ENCODE measurements at regions not wholly inside any gene's neighbourhood (a gene's known extent, or its start where the extent isn't known, plus 50 kb on each side); places are given as distances from the start of the nearest gene placed in this dataset.

DNA sequence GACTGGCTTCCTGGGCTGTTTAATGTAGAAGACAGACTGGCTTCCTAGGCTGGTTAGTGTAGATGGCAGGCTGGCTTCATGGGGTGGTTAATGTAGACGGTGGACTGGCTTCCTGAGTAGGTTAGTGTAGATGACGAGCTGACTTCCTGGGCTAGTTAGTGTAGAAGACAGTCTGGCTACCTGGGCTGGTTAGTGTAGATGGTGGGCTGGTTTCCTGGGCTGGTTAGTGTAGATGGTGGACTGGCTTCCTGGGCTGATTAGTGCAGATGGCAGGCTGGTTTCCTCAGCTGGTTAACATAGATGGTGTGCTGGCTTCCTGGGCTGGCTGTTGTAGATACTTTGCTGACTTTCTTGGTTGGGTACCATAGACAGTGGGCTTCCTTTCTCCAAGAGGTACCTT, 122.9 kb upstream of the PPP2R2D start:
- H3K4me3 ChIP-seq (replicated peaks in 1 of 3; ENCODE audit: insufficient read depth in 1 of 3, low read depth in 1 of 3, low read length in 3 of 3) = no peak overlapping the region
- no peak overlapping the region for H2AFZ ChIP-seq (ENCODE audit: low read depth, low read length)
- no peaks in the 10 kb centered on the region for H4K20me1 ChIP-seq (replicated peaks; ENCODE audit: control insufficient read depth, extremely low read depth, insufficient read depth, low read length)
- dilution Hi-C loops (cut with MboI; ENCODE audit: extremely low pct_ligation_motif_present, low sequenced_read_pairs) (no loop called here), intact Hi-C loops (cut with micrococcal nuclease) (no loop called here)
- DNase-seq (ENCODE audit: low read depth, low spot score) (no peak), FAIRE-seq (no peak)
- TF ChIP-seq GATA2 (IDR thresholded peaks at IDR 0.05; ENCODE audit: insufficient read depth, insufficient read length, low read depth, low read length) (no peak), POLR2AphosphoS5 (IDR thresholded peaks at IDR 0.05; ENCODE audit: insufficient read depth, low read depth, low read length) (no peak), MYC (IDR thresholded peaks at IDR 0.05; ENCODE audit: low read depth, low read length) (no peak), JUN (IDR thresholded peaks at IDR 0.05; ENCODE audit: borderline replicate concordance, insufficient read depth, insufficient read length, low read depth) (no peak), FOS (IDR thresholded peaks at IDR 0.05; ENCODE audit: borderline replicate concordance, insufficient read depth, low read length) (no peak), POLR2A (IDR thresholded peaks at IDR 0.05; ENCODE audit: low read depth, low read length) (no peak), EZH2 (IDR thresholded peaks at IDR 0.05; ENCODE audit: borderline replicate concordance, low read depth, low read length, severe bottlenecking) (no peak)
- TF ChIP-seq, protein P1, sequence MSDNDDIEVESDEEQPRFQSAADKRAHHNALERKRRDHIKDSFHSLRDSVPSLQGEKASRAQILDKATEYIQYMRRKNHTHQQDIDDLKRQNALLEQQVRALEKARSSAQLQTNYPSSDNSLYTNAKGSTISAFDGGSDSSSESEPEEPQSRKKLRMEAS (IDR thresholded peaks at IDR 0.05; ENCODE audit: insufficient read depth, insufficient read length) = no peak
- TF ChIP-seq, protein P2, sequence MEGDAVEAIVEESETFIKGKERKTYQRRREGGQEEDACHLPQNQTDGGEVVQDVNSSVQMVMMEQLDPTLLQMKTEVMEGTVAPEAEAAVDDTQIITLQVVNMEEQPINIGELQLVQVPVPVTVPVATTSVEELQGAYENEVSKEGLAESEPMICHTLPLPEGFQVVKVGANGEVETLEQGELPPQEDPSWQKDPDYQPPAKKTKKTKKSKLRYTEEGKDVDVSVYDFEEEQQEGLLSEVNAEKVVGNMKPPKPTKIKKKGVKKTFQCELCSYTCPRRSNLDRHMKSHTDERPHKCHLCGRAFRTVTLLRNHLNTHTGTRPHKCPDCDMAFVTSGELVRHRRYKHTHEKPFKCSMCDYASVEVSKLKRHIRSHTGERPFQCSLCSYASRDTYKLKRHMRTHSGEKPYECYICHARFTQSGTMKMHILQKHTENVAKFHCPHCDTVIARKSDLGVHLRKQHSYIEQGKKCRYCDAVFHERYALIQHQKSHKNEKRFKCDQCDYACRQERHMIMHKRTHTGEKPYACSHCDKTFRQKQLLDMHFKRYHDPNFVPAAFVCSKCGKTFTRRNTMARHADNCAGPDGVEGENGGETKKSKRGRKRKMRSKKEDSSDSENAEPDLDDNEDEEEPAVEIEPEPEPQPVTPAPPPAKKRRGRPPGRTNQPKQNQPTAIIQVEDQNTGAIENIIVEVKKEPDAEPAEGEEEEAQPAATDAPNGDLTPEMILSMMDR (IDR thresholded peaks at IDR 0.05; ENCODE audit: extremely low read depth in 1 of 2, insufficient read depth in 1 of 2, low read depth in 1 of 2, low read length in 2 of 2) = no peak
- no peak overlapping the region for H3K4me2 ChIP-seq (ENCODE audit: insufficient read depth, low read length)
- CTCF ChIA-PET = no interaction called here
- POLR2A ChIA-PET = no interaction called here
- H3K9me3 ChIP-seq (replicated peaks; ENCODE audit: control insufficient read depth, insufficient read depth, low read length) = peaks cover 8% of the 10 kb centered on the region
- H3K79me2 ChIP-seq (ENCODE audit: control insufficient read depth, insufficient read depth, low read length) = no peaks in the 10 kb centered on the region
- H3K9me1 ChIP-seq (replicated peaks; ENCODE audit: control insufficient read depth, extremely low read depth, insufficient read depth, low read length) = no peaks in the 10 kb centered on the region
- no peaks in the 10 kb centered on the region for H3K4me1 ChIP-seq (ENCODE audit: control insufficient read depth, extremely low read depth, insufficient read depth, low read length)
- no peaks in the 10 kb centered on the region for H3K36me3 ChIP-seq (ENCODE audit: control insufficient read depth in 2 of 2, extremely low read depth in 1 of 2, insufficient read depth in 2 of 2, low read length in 2 of 2)
- H3K27ac ChIP-seq (ENCODE audit: insufficient read depth, low read depth, low read length) = no peak overlapping the region
- H3K9ac ChIP-seq (replicated peaks; ENCODE audit: extremely low read depth, insufficient read depth, low read length) = no peak overlapping the region
- BruUV-seq (replicated peaks) = no TSS peak
- H3K27me3 ChIP-seq (ENCODE audit: control insufficient read depth in 2 of 2, insufficient read depth in 2 of 2, low read length in 2 of 2) = no peaks in the 10 kb centered on the region
